ENCODE measurements at regions not wholly inside any gene's neighbourhood (a gene's known extent, or its start where the extent isn't known, plus 50 kb on each side); places are given as distances from the start of the nearest gene placed in this dataset.

GRCh38 chr2:207289295-207290018, 123.7 kb upstream of the KLF7 start:
- peak in 1 of 2 donors; percentile 67 for DNase-seq (ENCODE audit: low read depth in 2 of 2)

GRCh38 chr2:207290833-207291624, 125.3 kb upstream of the KLF7 start:
- DNase-seq (ENCODE audit: low read depth in 2 of 2), result no peak

GRCh38 chr2:207291625-207292252, 126.0 kb upstream of the KLF7 start:
- no peak for DNase-seq (ENCODE audit: low read depth in 2 of 2)

- peak in 1 of 2 donors; percentile 21 for DNase-seq (ENCODE audit: low read depth in 2 of 2)
Measured at GRCh38 chr2:207296265-207296948, 130.7 kb upstream of the KLF7 start.

GRCh38 chr2:207300817-207301216, 135.1 kb upstream of the KLF7 start:
- DNase-seq (ENCODE audit: low read depth in 2 of 2), result no peak

GRCh38 chr2:207304761-207305160, 139.0 kb upstream of the KLF7 start:
- no peak for DNase-seq (ENCODE audit: low read depth in 2 of 2)

- no peak for DNase-seq (ENCODE audit: low read depth in 2 of 2)
Measured at GRCh38 chr2:207308519-207309224, 142.9 kb upstream of the KLF7 start.

GRCh38 chr2:207311316-207312005, 145.7 kb upstream of the KLF7 start:
- DNase-seq (ENCODE audit: low read depth in 2 of 2), result peak; percentile 99

- no peak for DNase-seq (ENCODE audit: low read depth in 2 of 2)
Measured at GRCh38 chr2:207312006-207312356, 146.2 kb upstream of the KLF7 start.

- DNase-seq (ENCODE audit: low read depth in 2 of 2), result no peak
Measured at GRCh38 chr2:207313947-207314346, 148.2 kb upstream of the KLF7 start.

GRCh38 chr2:207315131-207315530, 149.4 kb upstream of the KLF7 start:
- DNase-seq (ENCODE audit: low read depth in 2 of 2), result no peak

- no peak for DNase-seq (ENCODE audit: low read depth in 2 of 2)
Measured at GRCh38 chr2:207316484-207316883, 150.7 kb upstream of the KLF7 start.

GRCh38 chr2:207316906-207317305, 151.2 kb upstream of the KLF7 start:
- no peak for DNase-seq (ENCODE audit: low read depth in 2 of 2)

GRCh38 chr2:207317378-207317984, 151.7 kb upstream of the KLF7 start:
- DNase-seq (ENCODE audit: low read depth in 2 of 2), result peak; percentile 39 to 52

- DNase-seq (ENCODE audit: low read depth in 2 of 2), result no peak
Measured at GRCh38 chr2:207318181-207318628, 152.5 kb upstream of the KLF7 start.

GRCh38 chr2:207319316-207319715, 153.6 kb upstream of the KLF7 start:
- DNase-seq (ENCODE audit: low read depth in 2 of 2), result no peak

- DNase-seq (ENCODE audit: low read depth in 2 of 2), result no peak
Measured at GRCh38 chr2:207320381-207321159, 154.8 kb upstream of the KLF7 start.

- DNase-seq (ENCODE audit: low read depth in 2 of 2), result no peak
Measured at GRCh38 chr2:207321514-207321913, 155.8 kb upstream of the KLF7 start.

GRCh38 chr2:207324001-207324400, 158.3 kb upstream of the KLF7 start:
- DNase-seq (ENCODE audit: low read depth in 2 of 2), result peak in 1 of 2 donors; percentile 28

Data from dermis microvascular lymphatic vessel endothelial cell (primary cell).